Esophagus muscularis mucosa (tissue), 4 donors: ENCODE measurements at regions not wholly inside any gene's neighbourhood (a gene's known extent, or its start where the extent isn't known, plus 50 kb on each side); places are given as distances from the start of the nearest gene placed in this dataset.

Source experiments
- DNase-seq: peaks from one replicate; pipeline ENCODE4 v3.0.0-alpha.2; 2017; ENCODE audit errors: extremely low spot score
- H3K27ac ChIP-seq, 4 donors: fragments of 200-600 bp; sonication (generic); replicated peaks in 1 of 4; 1 replicate in 3 of 4; 2 replicates in 1 of 4; pipeline ENCODE4 v1.5.1; 2016 to 2019; ENCODE audit warnings: mild to moderate bottlenecking in 1 of 4
- H3K27me3 ChIP-seq, 4 donors: fragments of 200-600 bp; sonication (generic); one replicate each; pipeline versions ENCODE4 v1.5.1 to v1.6.0; 2016 to 2019
- H3K36me3 ChIP-seq, 4 donors: fragments of 200-600 bp; sonication (generic); one replicate each; pipeline ENCODE4 v1.5.1; 2016 to 2019
- H3K4me1 ChIP-seq, 4 donors: fragments of 200-600 bp; sonication (generic); one replicate each; pipeline ENCODE4 v1.5.1; 2016 to 2019
- H3K4me3 ChIP-seq, 4 donors: fragments of 200-600 bp; sonication (generic); 1 replicate in 2 of 4; 2 replicates in 2 of 4; pipeline ENCODE4 v1.5.1; 2016 to 2019; ENCODE audit warnings: mild to moderate bottlenecking in 4 of 4, moderate library complexity in 1 of 4
- H3K9me3 ChIP-seq, 4 donors: fragments of 200-600 bp; sonication (generic); 1 replicate in 3 of 4; 2 replicates in 1 of 4; pipeline ENCODE4 v1.5.1; 2016 to 2019
- EP300 ChIP-seq: sonication (generic); formaldehyde crosslinking; IDR thresholded peaks from one replicate; pipeline ENCODE4 v1.6.1; 2017; ENCODE audit warnings: antibody characterized with exemption
- POLR2A ChIP-seq: fragments of 450-650 bp; IDR thresholded peaks from one replicate; pipeline ENCODE4 v1.6.1; 2017; ENCODE audit warnings: antibody characterized with exemption, moderate library complexity, mild to moderate bottlenecking, low read depth
- POLR2AphosphoS5 ChIP-seq, 2 donors: sonication (generic); formaldehyde crosslinking; IDR thresholded peaks; one replicate each; pipeline ENCODE4 v1.6.1; 2017; ENCODE audit warnings: antibody characterized with exemption in 2 of 2
- WGBS: methylation state at CpG from one replicate; pipeline ENCODE4 v1.1.5; 2018; 5-methylcytosine and 5-hydroxymethylcytosine counted together
- intact Hi-C: fragments of 100-400 bp; cut with DNase I; formaldehyde crosslinking; loops from one replicate; pipeline ENCODE4 v1.15.1; 2023
- TF ChIP-seq, protein P1 (sequence below), 3 experiments: fragments of 200-600 bp in 2 of 3; fragments of 450-650 bp in 1 of 3; sonication (generic) in 2 of 3; IDR thresholded peaks; one replicate each; pipeline ENCODE4 v1.5.1; 2017 to 2019; ENCODE audit warnings: antibody characterized with exemption in 3 of 3, mild to moderate bottlenecking in 2 of 3, moderate library complexity in 1 of 3

DNA sequence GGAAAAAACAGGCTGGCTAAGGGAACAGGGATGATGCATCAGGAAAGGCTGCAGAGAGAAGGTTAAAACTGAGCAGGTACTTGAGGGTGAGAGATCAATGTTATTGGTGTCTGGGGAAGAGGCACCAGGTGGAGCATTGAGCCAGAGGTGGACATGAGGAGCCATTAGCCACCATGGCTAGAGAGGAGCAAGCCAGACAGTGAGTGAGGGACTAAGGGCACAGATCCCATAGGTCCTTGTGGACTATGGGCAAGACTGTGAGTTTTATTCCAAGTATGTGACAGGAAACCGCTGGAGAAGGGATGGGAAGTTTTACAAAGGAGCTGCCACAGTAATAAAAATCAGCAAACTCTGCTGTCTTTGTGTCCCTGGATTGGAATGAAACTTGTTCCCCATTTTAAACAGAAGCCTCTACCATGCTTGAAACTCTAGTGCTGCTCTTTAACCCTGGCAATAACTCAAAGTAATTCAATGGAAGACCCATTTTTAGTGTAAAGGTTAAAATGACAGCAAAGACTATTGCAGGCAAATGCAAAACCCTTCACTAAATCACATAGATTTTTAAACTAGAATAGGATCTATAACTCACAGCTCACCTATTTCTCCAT is 349.8 kb downstream of the ENC1 start:
- Histone ChIP-seq H3K9me3 (no peaks in the 10 kb centered on the region), H3K27ac (no peak overlapping the region), H3K4me3 (no peak overlapping the region), H3K4me1 (peaks cover 0 to 65% (median 49%) of the 10 kb centered on the region in 4 donors), H3K36me3 (no peaks in the 10 kb centered on the region), H3K27me3 (no peaks in the 10 kb centered on the region)
- DNase-seq, result peak; percentile 81
- WGBS, result 64% methylated on average over 1 of the region's 1 CpG
- intact Hi-C loops, result no loop called here
- TF ChIP-seq POLR2A (no peak), EP300 (no peak), POLR2AphosphoS5 (IDR thresholded peaks at IDR 0.05) (no peak)
- TF ChIP-seq, protein P1, sequence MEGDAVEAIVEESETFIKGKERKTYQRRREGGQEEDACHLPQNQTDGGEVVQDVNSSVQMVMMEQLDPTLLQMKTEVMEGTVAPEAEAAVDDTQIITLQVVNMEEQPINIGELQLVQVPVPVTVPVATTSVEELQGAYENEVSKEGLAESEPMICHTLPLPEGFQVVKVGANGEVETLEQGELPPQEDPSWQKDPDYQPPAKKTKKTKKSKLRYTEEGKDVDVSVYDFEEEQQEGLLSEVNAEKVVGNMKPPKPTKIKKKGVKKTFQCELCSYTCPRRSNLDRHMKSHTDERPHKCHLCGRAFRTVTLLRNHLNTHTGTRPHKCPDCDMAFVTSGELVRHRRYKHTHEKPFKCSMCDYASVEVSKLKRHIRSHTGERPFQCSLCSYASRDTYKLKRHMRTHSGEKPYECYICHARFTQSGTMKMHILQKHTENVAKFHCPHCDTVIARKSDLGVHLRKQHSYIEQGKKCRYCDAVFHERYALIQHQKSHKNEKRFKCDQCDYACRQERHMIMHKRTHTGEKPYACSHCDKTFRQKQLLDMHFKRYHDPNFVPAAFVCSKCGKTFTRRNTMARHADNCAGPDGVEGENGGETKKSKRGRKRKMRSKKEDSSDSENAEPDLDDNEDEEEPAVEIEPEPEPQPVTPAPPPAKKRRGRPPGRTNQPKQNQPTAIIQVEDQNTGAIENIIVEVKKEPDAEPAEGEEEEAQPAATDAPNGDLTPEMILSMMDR (IDR thresholded peaks at IDR 0.05), result no peak

DNA sequence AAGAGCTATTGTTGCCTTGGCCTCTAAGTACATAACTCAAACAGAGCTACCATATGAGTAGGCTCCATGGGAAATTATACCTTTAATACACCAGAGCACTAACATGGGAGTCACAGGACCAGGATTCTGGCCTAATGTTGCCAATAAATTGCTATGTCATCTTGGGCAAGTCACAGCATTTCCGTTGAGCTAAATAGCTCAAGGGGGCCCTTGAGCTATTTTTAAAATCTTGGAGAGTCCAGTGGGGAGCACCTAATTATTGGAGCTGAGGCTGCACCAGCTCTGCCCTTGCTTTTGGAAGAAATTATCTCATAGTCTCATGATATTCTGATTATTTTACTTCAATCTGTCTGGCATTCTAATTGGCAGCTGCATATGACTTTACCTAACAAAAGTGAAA is 350.8 kb downstream of the ENC1 start:
- TF ChIP-seq POLR2AphosphoS5 (IDR thresholded peaks at IDR 0.05) (no peak), POLR2A (no peak)
- no peaks in the 10 kb centered on the region for H3K27me3 ChIP-seq
- H3K9me3 ChIP-seq, result no peaks in the 10 kb centered on the region
- intact Hi-C loops, result no loop called here
- H3K27ac ChIP-seq, result peak overlapping the region; percentile 62 to 78 (median 72)
- H3K4me3 ChIP-seq, result no peak overlapping the region
- H3K36me3 ChIP-seq, result no peaks in the 10 kb centered on the region
- H3K4me1 ChIP-seq, result peaks cover 0 to 65% (median 49%) of the 10 kb centered on the region in 4 donors
- WGBS, result 50% methylated on average over 1 of the region's 1 CpG
- peak; percentile 47 for DNase-seq

DNA sequence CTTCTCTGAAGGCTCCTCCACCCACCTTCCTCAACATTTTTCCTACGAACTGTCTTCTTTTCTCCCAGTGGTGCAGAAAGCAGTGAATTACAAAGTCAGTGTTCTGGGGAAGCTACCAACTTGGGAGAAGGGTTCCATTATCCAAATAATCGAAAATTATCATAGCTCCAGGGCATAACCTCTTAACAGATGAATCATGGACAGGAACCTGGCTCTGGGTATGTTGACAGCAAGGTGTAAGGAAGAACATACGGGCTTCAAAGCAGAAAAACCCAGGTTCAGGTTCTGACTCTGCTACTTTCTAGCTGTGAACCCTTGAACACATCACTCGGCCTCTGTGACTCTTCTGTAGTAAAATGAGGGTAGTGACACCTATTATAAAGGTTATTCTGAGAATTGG is 351.3 kb downstream of the ENC1 start:
- H3K27ac ChIP-seq, result peak overlapping the region; percentile 62 to 78 (median 72)
- H3K9me3 ChIP-seq, result no peaks in the 10 kb centered on the region
- intact Hi-C loops, result no loop called here
- TF ChIP-seq POLR2AphosphoS5 (IDR thresholded peaks at IDR 0.05), result no peak
- no peak for TF ChIP-seq POLR2A
- TF ChIP-seq, protein P1 (IDR thresholded peaks at IDR 0.05), result no peak
- TF ChIP-seq EP300, result no peak
- no peaks in the 10 kb centered on the region for H3K27me3 ChIP-seq
- DNase-seq, result peak; percentile 17
- no peak overlapping the region for H3K4me3 ChIP-seq
- H3K4me1 ChIP-seq, result peaks cover 0 to 61% (median 46%) of the 10 kb centered on the region in 4 donors
- WGBS, result 66% methylated on average over 4 of the region's 4 CpGs
- H3K36me3 ChIP-seq, result no peaks in the 10 kb centered on the region

DNA sequence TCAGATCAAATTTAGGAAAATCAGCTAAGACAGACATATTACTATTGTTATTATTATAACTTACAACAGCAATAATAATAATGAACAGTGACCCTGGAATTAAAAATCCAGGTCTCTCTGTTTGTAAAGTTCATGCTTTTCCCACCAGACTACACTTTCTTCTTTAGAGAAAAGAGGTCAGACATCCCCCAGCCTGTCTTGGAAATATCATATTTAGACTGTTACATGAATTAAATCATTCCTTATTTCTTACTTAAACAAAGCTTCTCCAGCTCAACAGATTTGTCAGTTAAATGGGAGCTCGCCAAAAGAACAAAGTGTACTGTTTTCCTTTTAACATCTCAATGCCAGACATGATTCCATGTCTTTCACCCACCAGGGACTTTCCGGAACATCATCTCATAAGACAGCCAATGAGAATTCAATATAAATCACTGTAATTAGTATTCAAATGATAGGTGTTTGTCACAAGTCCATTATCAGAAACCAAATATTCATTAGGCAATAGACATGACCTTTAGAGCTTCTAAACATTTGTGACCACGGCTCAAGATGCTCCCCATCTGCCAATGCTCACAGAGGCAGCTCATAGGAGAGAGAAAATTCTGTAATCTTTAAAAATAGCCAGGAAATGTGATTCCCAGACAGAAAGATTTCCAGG is 351.9 kb downstream of the ENC1 start:
- TF ChIP-seq POLR2A (no peak), POLR2AphosphoS5 (IDR thresholded peaks at IDR 0.05) (peak; percentile 46 to 68), EP300 (peak; percentile 41)
- DNase-seq, result peak; percentile 64
- WGBS, result 38% methylated on average over 3 of the region's 3 CpGs
- Histone ChIP-seq H3K4me1 (peaks cover 0 to 54% (median 39%) of the 10 kb centered on the region in 4 donors), H3K36me3 (no peaks in the 10 kb centered on the region), H3K9me3 (no peaks in the 10 kb centered on the region), H3K27ac (peak overlapping the region; percentile 62 to 78 (median 72)), H3K4me3 (no peak overlapping the region), H3K27me3 (no peaks in the 10 kb centered on the region)
- intact Hi-C loops, result no loop called here

DNA sequence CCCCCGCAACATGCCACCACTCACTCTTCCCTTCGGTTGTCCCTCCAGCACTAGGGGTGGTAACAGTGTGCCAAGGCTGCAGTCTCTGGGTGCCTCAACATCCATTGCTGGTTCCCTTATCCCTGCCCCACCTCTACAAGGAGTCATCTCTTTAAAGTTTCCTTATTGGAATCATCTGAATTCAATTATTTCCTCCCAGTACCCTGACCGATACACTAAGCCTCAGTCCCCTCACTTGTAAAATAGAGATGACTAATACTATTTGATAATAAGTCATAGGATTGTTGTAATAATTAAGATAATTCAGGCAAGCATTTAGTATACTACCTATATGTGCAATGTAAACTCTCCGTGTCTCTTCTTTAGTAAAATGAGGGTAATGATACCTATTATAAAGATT is 352.5 kb downstream of the ENC1 start:
- no peak for DNase-seq
- intact Hi-C loops, result no loop called here
- WGBS, result 83% methylated on average over 4 of the region's 4 CpGs
- H3K9me3 ChIP-seq, result no peaks in the 10 kb centered on the region
- H3K4me3 ChIP-seq, result no peak overlapping the region
- no peaks in the 10 kb centered on the region for H3K27me3 ChIP-seq
- H3K36me3 ChIP-seq, result no peaks in the 10 kb centered on the region
- TF ChIP-seq POLR2AphosphoS5 (IDR thresholded peaks at IDR 0.05) (no peak), POLR2A (no peak), EP300 (no peak)
- TF ChIP-seq, protein P1 (IDR thresholded peaks at IDR 0.05), result no peak
- H3K4me1 ChIP-seq, result peaks cover 0 to 49% (median 34%) of the 10 kb centered on the region in 4 donors
- peak overlapping the region; percentile 51 to 78 (median 66) for H3K27ac ChIP-seq
